Suprapubic skin (tissue), 4 donors: ENCODE measurements at regions not wholly inside any gene's neighbourhood (a gene's known extent, or its start where the extent isn't known, plus 50 kb on each side); places are given as distances from the start of the nearest gene placed in this dataset.
"Not testable (repeated sequence)": the region's sequence is repeated elsewhere in the genome, so short reads cannot be mapped to it uniquely, and the experiment has no call there.

Experiments
- DNase-seq, 2 donors: peaks; one replicate each; pipeline ENCODE4 v3.0.0-alpha.2; 2019; ENCODE audit warnings: low spot score in 2 of 2
- H3K27ac ChIP-seq: fragments of 200-600 bp; sonication (generic); one replicate; pipeline ENCODE4 v1.5.1; 2019
- H3K27me3 ChIP-seq: fragments of 200-600 bp; sonication (generic); one replicate; pipeline ENCODE4 v1.5.1; 2019
- H3K36me3 ChIP-seq: fragments of 200-600 bp; sonication (generic); one replicate; pipeline ENCODE4 v1.5.1; 2019
- H3K4me1 ChIP-seq: fragments of 200-600 bp; sonication (generic); one replicate; pipeline ENCODE4 v1.5.1; 2019
- H3K4me3 ChIP-seq: fragments of 200-600 bp; sonication (generic); one replicate; pipeline ENCODE4 v1.5.1; 2019; ENCODE audit warnings: mild to moderate bottlenecking
- H3K9me3 ChIP-seq: fragments of 200-600 bp; sonication (generic); one replicate; pipeline ENCODE4 v1.5.1; 2019
- CTCF ChIP-seq, 2 donors: fragments of 200-600 bp in 1 of 2; fragments of 450-650 bp in 1 of 2; sonication (generic) in 1 of 2; IDR thresholded peaks; one replicate each; pipeline ENCODE4 v1.5.1; 2016 to 2019; ENCODE audit warnings: antibody characterized with exemption in 2 of 2, mild to moderate bottlenecking in 1 of 2, moderate library complexity in 1 of 2
- EP300 ChIP-seq: sonication (generic); formaldehyde crosslinking; IDR thresholded peaks from one replicate; pipeline ENCODE4 v1.6.1; 2017; ENCODE audit warnings: antibody characterized with exemption
- POLR2A ChIP-seq, 2 donors: fragments of 450-650 bp; IDR thresholded peaks; one replicate each; pipeline ENCODE4 v1.6.1; 2017; ENCODE audit warnings: antibody characterized with exemption in 2 of 2, mild to moderate bottlenecking in 2 of 2, moderate library complexity in 2 of 2
- POLR2AphosphoS5 ChIP-seq, 3 donors: sonication (generic); formaldehyde crosslinking; IDR thresholded peaks; one replicate each; pipeline ENCODE4 v1.6.1; 2017; ENCODE audit warnings: antibody characterized with exemption in 3 of 3
- WGBS: methylation state at CpG from one replicate; pipeline ENCODE4 v1.1.5; 2018; 5-methylcytosine and 5-hydroxymethylcytosine counted together

- DNase-seq, result no peak
- Histone ChIP-seq H3K4me1 (no peaks in the 10 kb centered on the region), H3K27ac (no peak overlapping the region), H3K4me3 (no peak overlapping the region), H3K27me3 (no peaks in the 10 kb centered on the region), H3K36me3 (no peaks in the 10 kb centered on the region), H3K9me3 (peaks cover 5% of the 10 kb centered on the region)
- 66% methylated on average over 3 of the region's 3 CpGs for WGBS
- TF ChIP-seq POLR2A (IDR thresholded peaks at IDR 0.05), result no peak
- no peak for TF ChIP-seq EP300
- TF ChIP-seq POLR2AphosphoS5 (IDR thresholded peaks at IDR 0.05), result no peak
- TF ChIP-seq CTCF (IDR thresholded peaks at IDR 0.05), result no peak
Observed at GRCh38 chr6:120273411-120273810, 923.9 kb upstream of the MAN1A1 start.

- Histone ChIP-seq H3K4me3 (no peak overlapping the region), H3K27me3 (no peaks in the 10 kb centered on the region), H3K9me3 (peaks cover 5% of the 10 kb centered on the region), H3K4me1 (no peaks in the 10 kb centered on the region), H3K36me3 (no peaks in the 10 kb centered on the region), H3K27ac (no peak overlapping the region)
- TF ChIP-seq CTCF (IDR thresholded peaks at IDR 0.05), result no peak
- TF ChIP-seq POLR2A (IDR thresholded peaks at IDR 0.05), result no peak
- TF ChIP-seq POLR2AphosphoS5 (IDR thresholded peaks at IDR 0.05), result no peak
- no peak for DNase-seq
Observed at GRCh38 chr6:120272038-120272437, 922.5 kb upstream of the MAN1A1 start.

- not testable (repeated sequence) for H3K27ac ChIP-seq, H3K27me3 ChIP-seq, H3K4me1 ChIP-seq, H3K4me3 ChIP-seq, H3K36me3 ChIP-seq, DNase-seq, H3K9me3 ChIP-seq
- WGBS, result 89% methylated on average over 9 of the region's 9 CpGs
Observed at GRCh38 chr6:120268256-120268655, 918.7 kb upstream of the MAN1A1 start.

GRCh38 chr6:120262354-120262753, 912.8 kb upstream of the MAN1A1 start:
- no peak for DNase-seq
- Histone ChIP-seq H3K4me1 (no peaks in the 10 kb centered on the region), H3K27ac (no peak overlapping the region), H3K4me3 (no peak overlapping the region), H3K9me3 (no peaks in the 10 kb centered on the region), H3K36me3 (no peaks in the 10 kb centered on the region), H3K27me3 (no peaks in the 10 kb centered on the region)
- 63% methylated on average over 2 of the region's 2 CpGs for WGBS
- no peak for TF ChIP-seq POLR2A (IDR thresholded peaks at IDR 0.05)
- no peak for TF ChIP-seq EP300
- TF ChIP-seq POLR2AphosphoS5 (IDR thresholded peaks at IDR 0.05), result no peak
- no peak for TF ChIP-seq CTCF (IDR thresholded peaks at IDR 0.05)

- Histone ChIP-seq H3K27ac (no peak overlapping the region), H3K4me1 (no peaks in the 10 kb centered on the region), H3K9me3 (no peaks in the 10 kb centered on the region), H3K36me3 (no peaks in the 10 kb centered on the region), H3K4me3 (no peak overlapping the region), H3K27me3 (no peaks in the 10 kb centered on the region)
- DNase-seq, result no peak
- TF ChIP-seq POLR2AphosphoS5 (IDR thresholded peaks at IDR 0.05), result no peak
- 33% methylated on average over 2 of the region's 2 CpGs for WGBS
Observed at GRCh38 chr6:120260636-120261035, 911.1 kb upstream of the MAN1A1 start.

GRCh38 chr6:120254651-120255050, 905.1 kb upstream of the MAN1A1 start:
- Histone ChIP-seq H3K4me3 (no peak overlapping the region), H3K27ac (no peak overlapping the region), H3K27me3 (no peaks in the 10 kb centered on the region), H3K9me3 (no peaks in the 10 kb centered on the region), H3K36me3 (no peaks in the 10 kb centered on the region), H3K4me1 (no peaks in the 10 kb centered on the region)
- TF ChIP-seq EP300, result no peak
- no peak for TF ChIP-seq POLR2A (IDR thresholded peaks at IDR 0.05)
- no peak for TF ChIP-seq CTCF (IDR thresholded peaks at IDR 0.05)
- no peak for TF ChIP-seq POLR2AphosphoS5 (IDR thresholded peaks at IDR 0.05)
- WGBS, result 91% methylated on average over 4 of the region's 4 CpGs
- DNase-seq, result no peak
